Dedifferentiated amniotic fluid mesenchymal stem cell (primary cell): ENCODE measurements at regions not wholly inside any gene's neighbourhood (a gene's known extent, or its start where the extent isn't known, plus 50 kb on each side); places are given as distances from the start of the nearest gene placed in this dataset.

ENCODE experiments used
- DNase-seq: peaks from one replicate; pipeline ENCODE4 v3.0.0-alpha.2; 2016; ENCODE audit errors: extremely low spot score

DNA sequence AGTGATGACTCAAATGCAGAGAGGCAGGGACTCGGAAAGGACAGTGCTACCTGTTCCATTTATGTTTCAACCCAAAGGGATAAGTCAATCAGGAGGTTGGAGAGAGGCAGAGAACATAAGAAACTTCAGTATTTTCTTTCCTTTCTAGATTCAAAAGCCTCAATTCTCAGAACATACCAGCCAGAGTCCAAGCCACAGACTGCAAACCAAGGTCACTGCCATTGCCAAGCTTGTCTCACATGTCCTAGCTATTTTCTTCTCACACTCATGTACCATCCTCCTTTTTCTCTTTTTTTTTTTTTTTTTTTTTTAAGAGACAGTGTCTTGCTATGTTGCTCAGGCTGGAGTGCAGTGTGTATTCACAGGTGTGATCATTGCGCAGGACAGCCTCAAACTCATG lies 111.7 kb upstream of the AKIP1 start:
- DNase-seq, result no peak

DNA sequence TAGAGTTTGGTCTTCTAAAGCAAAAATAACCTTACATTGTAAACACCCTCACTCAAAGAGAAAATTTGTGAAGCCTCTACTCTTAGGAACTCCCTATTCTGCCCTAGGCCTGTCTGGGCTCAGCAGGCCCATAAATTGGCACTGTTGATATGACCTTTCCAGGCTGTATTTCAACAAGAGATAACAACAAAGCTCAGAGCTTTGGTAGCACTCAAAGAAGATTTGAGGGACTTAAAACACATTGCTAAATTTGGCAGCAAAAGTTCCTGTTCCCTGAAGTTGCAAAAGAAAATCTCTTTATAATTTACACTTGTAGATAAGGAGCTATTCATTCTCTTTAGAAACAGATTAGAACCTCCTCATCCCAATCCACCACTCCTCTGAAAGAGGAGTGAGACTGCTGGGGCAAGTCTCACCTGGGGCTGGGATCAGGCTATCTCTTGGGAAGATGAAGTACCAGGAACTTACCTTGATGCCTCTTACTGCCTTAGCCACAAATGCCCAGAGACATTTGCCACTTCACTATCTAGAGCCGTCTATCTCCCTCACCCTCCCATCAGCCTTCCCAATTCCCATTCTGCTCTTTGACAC lies 110.4 kb upstream of the AKIP1 start:
- no peak for DNase-seq

- no peak for DNase-seq
Measured at GRCh38 chr11:8801121-8801520, 109.9 kb upstream of the AKIP1 start.

DNA sequence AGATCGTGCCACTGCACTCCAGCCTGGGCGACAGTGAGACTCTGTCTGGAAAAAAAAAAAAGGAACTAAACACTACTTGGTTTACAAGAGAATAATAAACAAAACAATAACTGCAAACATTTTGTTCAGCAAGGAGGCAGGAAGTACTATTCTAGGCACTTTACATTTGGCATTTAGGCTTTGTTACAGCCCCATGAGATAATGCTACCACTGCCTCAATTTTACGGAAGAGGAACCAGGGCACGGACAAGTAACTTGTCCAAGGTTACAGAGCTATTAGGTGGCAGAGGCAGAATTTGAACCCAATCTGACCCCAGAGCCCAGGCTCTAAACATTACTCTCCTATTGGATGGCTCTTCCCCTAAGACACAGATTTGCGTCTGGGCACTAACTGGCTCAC lies 108.7 kb upstream of the AKIP1 start:
- no peak for DNase-seq

DNA sequence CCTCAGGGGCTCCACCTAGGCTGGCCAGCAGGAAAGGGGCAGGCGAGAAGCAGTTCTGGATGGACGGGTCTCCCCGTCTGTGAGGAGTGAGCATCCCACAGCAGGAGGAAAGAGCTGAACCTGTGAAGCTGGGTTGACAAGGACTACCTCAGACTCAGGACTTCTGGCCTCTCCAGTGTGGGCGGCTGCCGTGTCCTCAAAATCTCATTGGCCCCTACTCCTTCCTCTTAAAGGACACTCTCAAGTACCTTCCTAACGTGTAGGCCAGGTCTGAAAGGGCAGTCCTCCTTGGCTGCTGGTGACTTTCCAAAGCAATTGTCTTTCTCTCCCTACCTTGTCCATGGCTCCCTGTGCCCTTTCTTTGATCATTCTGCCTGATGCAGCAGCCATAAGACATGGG lies 107.0 kb upstream of the AKIP1 start:
- DNase-seq, result no peak

GRCh38 chr11:8805296-8805695 lies 105.7 kb upstream of the AKIP1 start:
- no peak for DNase-seq

DNA sequence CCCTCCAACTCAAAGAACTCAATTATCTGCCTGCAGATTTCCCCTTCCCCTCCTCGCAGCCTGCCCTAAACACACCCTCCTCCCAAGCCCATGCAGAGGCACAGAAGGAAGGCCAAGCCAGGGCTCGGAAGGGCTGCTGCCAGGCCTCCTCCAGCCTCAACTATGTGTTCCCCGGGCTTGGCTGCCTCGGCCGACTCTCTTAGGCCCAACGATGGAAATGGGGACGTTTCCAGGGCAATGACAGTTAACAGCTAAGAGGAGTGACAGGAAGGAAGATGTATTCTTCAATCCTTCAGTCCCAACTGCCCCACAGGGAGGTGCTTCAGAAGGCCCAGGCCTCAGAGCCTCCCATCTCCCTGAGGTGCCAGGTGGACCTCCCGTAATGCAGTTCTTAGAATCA lies 104.0 kb upstream of the AKIP1 start:
- no peak for DNase-seq

DNA sequence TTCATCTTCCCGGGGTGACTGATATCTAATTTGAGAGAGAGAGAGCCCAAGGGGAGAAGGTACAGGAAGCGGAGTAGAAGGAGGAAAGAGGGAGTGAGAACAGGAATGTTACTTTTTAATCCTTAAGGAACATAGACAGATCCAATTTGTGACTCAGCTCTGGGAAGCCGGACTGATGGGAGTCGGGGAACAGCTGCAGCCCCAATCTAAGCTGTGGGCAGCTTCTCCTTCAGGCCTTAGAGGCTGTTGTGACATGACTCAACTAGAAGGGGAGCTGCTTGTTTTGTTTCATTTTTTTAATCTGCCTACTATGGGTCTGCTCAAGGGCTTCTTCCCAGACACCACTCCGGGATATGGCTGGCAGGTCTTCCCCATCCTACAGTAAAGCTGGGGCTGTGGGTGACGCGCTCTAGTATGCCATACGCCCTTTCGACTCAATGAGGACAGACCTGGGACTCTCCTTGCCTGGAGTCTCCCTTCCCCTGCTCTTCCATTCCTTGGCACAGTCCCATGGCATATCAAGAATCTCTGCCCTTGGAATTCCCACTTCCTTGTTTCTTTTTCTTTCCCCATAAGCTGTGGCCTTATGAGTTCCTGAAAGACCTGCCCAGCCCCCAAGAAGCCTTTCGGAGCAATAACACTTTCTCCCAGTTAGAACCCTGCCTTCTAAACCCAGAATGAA lies 103.3 kb upstream of the AKIP1 start:
- DNase-seq, result peak; percentile 37

DNA sequence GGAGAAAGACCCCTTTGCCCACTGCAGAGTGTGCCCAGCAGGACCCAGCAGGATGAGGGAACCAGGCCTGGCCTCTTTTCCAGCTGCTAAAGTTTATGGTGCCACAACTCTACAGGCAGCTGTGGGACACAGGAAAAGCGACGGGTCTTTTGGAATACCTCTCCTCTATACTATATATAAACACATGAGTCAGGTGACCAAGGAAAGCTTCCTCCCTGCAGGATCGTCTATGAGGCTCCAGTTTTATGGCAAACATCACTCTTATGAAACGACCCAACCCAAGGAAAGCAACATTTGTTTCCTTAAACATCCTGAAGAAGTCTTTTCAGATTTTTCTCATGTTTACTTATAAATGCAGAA lies 102.8 kb upstream of the AKIP1 start:
- no peak for DNase-seq

DNA sequence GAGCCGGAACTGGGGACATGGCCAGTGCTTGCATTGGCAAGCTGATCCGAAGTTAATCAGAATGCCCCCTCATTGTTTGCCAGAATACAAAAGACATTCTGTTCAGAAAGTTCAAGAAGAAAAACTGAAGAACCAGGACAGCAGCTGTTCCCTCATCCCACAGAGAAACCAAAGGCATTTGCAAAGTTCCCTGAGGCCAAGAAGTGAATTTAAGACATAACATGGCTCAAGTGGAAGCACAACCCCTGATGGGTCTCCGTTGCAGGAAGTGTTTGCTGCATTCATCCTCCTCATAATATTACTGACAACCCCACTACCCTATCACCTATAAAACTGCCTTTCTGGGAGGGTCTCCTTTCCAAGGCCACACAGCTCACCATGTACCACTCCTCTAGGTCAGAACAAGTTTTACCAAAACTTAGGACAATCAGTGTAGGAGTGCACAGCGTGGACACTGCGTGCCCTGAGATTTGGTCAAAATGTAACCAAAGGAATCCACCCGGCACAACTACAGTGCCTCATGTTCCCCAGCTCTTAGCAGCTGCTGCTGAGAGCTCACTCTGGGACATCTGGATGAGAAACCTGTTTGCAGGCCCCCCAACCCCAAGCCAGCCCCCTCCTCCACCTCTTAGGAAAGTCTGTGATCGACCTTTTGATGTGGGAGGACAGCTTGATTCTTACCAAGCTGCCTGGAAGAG lies 101.6 kb upstream of the AKIP1 start:
- no peak for DNase-seq

DNA sequence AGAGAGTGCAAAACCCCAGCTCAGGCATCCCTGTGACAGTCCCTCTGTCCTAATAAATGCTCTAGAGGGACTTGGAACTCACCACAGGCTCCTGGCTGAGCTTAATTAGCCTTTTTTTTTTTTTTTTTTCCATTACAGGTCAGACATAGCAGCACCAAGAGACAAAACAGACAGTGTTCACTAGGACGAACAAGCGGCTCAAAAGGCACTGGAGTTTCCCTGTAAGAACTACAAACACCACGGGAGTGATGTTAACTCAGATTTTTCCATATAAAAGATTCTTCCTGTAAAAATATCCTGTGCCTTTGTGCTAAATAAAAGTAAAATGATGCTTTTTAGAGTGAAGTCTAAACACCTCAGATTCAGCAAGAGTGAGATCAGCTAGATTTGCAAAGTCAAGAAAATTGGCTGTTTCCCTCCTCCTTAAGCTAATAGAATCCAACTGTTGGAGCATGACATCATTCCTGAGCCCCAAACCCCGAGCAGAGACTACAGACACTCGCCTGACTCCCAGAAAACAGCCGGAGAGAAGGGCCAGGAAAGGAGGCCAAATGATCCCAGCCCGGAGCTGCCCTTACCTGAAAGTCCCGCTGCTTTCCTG lies 101.0 kb upstream of the AKIP1 start:
- no peak for DNase-seq

GRCh38 chr11:8810540-8811301 lies 100.3 kb upstream of the AKIP1 start:
- DNase-seq, result peak; percentile 68

DNA sequence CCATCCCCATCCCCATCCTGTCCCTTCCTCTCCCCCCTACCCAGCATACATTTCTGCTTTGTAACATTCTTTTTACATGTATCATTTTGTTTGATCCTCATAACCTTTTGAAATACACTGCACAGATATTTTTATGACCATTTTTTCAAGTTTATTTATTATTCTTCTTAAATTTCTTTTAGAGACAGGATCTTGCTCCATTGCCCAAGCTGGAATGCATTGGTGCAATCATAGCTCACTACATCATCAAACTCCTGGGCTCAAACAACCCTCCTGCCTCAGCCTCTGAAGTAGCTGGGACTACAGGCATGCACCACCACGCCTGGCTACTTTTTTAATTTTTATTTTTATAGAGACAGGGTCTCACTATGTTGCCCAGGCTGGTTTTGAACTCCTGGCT lies 99.4 kb upstream of the AKIP1 start:
- no peak for DNase-seq

GRCh38 chr11:8812438-8812837 lies 98.6 kb upstream of the AKIP1 start:
- DNase-seq, result no peak

- DNase-seq, result peak; percentile 75
Measured at GRCh38 chr11:8813658-8814057, 97.3 kb upstream of the AKIP1 start.

DNA sequence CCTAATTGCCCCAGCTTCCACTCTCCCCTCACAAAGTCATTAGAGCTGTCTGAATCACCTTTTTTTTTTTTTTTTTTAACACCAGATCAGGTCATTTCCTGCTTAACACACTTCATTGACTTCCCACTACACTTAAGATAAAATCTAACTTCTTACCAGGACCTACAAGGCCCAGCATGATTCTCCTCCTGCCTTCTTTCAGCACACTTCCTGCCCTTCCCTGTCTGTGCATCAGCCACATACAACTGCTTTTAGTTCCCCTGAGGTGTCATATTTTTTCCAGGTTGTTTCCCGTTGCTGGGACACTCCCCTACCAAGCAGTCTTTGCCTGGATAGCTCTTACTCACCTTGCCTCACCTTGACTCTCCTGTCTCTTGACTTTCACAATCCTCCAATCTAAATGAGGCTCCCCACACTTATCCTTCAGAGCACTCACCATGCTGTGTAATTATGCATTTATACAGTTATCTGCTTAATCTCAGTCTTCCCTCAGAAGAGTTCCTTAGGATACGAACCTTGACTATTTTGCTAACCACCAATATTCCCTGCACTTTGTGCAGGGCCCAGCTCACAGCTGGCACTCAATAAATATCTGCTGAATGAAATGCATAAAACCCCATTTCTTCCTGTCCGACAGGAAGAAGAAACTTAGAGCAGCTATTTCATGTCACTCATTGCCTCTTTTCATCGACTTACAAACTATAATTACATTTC lies 96.6 kb upstream of the AKIP1 start:
- DNase-seq, result no peak

DNA sequence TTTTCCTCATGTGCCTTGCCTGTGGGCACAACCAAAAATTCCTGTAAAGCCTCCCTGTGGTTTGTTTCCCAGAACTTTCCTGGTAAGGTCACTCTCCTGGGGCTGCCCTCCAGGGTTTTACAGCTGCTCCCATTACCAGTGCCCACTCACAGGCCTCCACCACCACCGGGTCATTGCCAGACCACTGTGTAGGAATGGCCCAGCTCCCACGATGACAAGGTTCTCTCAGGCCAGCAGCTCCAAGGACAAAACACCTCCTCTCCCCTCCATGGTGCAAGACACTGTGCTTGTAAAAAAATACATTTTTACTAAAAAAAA lies 96.1 kb upstream of the AKIP1 start:
- no peak for DNase-seq

DNA sequence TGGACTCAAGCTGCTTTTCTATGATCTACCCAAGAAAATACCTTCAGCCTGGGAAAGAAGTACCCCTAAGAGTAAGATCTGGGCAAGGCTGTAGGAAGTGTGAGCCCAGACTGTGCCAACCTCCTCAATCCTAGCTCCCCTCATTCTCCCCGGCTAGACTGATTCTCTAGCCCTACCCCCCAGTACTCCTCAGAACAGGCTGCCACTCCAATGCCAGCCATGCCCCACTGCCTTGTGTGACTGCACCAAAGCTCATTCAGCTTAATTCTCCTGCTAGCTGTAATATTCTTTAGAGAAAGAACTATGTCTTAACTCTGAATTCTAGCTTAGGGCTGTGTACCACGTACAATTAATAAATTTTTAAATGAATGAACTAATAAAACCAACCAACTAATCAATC lies 92.6 kb upstream of the AKIP1 start:
- DNase-seq, result no peak

- no peak for DNase-seq
Measured at GRCh38 chr11:8820401-8820800, 90.6 kb upstream of the AKIP1 start.

DNA sequence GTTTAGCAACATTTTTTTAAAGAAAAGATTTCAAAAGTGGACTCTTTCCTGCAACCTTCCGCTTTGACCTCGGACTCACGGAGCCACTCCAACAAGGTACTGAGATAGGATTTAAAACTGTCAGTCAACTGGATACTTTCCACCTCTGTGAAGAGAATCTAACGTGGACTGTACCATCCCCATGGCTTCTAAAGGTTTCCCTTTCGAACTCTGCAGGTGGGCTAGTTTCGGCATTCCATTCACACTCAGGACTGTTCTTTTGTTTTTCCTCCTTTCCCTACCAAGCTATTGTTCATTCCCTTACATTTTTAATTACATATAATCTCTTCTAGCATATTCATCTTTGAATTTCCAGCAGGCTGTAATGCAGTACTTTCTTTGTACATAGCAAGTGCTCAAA lies 88.5 kb upstream of the AKIP1 start:
- DNase-seq, result no peak

- DNase-seq, result no peak
Measured at GRCh38 chr11:8823174-8823742, 87.7 kb upstream of the AKIP1 start.
